ENCODE measurements at regions not wholly inside any gene's neighbourhood (a gene's known extent, or its start where the extent isn't known, plus 50 kb on each side); places are given as distances from the start of the nearest gene placed in this dataset.

DNA sequence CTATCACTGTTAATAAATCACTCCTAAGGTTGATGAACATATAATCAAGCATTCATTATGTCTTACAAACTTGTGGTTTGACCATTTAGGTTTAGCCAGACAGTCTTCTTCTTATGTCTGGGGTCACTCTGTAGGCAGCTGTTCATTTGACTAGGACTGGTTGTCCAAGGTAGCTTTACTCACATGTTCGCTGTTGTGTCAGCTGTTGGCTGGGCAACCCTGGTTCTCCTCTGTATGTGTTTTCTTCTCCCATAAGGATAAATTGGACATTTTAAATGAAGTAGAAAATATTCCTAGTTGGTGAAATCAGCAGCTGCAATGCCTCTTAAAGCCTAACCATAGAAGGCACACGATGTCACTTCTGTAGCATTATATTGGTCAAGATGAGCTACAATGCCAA, 635.1 kb downstream of the EPHA3 start:
- no peak for TF ChIP-seq YY1 (IDR thresholded peaks at IDR 0.05; ENCODE audit: insufficient read depth, insufficient read length)
- no peak for TF ChIP-seq SUZ12 (IDR thresholded peaks at IDR 0.05; ENCODE audit: extremely low read depth, insufficient read depth, insufficient read length)
- TF ChIP-seq ZNF274 (IDR thresholded peaks at IDR 0.05; ENCODE audit: low read depth, low read length) = no peak
